ENCODE measurements at regions not wholly inside any gene's neighbourhood (a gene's known extent, or its start where the extent isn't known, plus 50 kb on each side); places are given as distances from the start of the nearest gene placed in this dataset.

DNA sequence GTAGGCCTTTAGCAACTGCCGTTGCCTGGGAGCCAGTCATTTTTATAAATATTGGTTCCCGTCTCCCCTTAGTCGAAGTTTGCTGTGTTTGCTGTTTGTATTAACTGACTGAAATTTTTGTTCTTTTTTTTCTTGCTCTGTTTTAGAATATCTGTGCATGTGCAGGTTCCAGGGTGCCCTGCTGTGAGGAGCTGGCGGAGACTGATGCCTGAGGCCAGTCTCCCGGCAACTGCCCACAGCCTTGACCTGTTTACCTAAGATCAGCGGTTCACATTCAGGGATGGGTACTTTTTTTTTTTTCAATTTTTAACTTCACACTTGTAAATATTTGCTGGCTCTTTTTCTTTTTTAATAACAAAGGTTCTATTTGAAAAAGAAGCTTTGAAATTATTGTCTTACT, 262.6 kb upstream of the ADAMTS16 start:
- Histone ChIP-seq H3K4me3 (replicated peaks; ENCODE audit: insufficient read depth, low read length) (no peak overlapping the region), H3K27ac (replicated peaks) (no peak overlapping the region), H3K27me3 (ENCODE audit: insufficient read depth, poor library complexity, severe bottlenecking) (no peaks in the 10 kb centered on the region)
- no peak for DNase-seq (ENCODE audit: low read depth in 1 of 2, low spot score in 1 of 2)
- TF ChIP-seq, protein P1, sequence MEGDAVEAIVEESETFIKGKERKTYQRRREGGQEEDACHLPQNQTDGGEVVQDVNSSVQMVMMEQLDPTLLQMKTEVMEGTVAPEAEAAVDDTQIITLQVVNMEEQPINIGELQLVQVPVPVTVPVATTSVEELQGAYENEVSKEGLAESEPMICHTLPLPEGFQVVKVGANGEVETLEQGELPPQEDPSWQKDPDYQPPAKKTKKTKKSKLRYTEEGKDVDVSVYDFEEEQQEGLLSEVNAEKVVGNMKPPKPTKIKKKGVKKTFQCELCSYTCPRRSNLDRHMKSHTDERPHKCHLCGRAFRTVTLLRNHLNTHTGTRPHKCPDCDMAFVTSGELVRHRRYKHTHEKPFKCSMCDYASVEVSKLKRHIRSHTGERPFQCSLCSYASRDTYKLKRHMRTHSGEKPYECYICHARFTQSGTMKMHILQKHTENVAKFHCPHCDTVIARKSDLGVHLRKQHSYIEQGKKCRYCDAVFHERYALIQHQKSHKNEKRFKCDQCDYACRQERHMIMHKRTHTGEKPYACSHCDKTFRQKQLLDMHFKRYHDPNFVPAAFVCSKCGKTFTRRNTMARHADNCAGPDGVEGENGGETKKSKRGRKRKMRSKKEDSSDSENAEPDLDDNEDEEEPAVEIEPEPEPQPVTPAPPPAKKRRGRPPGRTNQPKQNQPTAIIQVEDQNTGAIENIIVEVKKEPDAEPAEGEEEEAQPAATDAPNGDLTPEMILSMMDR (IDR thresholded peaks at IDR 0.05; ENCODE audit: insufficient read depth, low read length) = no peak
- TF ChIP-seq, protein P2, sequence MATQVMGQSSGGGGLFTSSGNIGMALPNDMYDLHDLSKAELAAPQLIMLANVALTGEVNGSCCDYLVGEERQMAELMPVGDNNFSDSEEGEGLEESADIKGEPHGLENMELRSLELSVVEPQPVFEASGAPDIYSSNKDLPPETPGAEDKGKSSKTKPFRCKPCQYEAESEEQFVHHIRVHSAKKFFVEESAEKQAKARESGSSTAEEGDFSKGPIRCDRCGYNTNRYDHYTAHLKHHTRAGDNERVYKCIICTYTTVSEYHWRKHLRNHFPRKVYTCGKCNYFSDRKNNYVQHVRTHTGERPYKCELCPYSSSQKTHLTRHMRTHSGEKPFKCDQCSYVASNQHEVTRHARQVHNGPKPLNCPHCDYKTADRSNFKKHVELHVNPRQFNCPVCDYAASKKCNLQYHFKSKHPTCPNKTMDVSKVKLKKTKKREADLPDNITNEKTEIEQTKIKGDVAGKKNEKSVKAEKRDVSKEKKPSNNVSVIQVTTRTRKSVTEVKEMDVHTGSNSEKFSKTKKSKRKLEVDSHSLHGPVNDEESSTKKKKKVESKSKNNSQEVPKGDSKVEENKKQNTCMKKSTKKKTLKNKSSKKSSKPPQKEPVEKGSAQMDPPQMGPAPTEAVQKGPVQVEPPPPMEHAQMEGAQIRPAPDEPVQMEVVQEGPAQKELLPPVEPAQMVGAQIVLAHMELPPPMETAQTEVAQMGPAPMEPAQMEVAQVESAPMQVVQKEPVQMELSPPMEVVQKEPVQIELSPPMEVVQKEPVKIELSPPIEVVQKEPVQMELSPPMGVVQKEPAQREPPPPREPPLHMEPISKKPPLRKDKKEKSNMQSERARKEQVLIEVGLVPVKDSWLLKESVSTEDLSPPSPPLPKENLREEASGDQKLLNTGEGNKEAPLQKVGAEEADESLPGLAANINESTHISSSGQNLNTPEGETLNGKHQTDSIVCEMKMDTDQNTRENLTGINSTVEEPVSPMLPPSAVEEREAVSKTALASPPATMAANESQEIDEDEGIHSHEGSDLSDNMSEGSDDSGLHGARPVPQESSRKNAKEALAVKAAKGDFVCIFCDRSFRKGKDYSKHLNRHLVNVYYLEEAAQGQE (IDR thresholded peaks at IDR 0.05; ENCODE audit: insufficient replicate concordance, low read depth) = no peak
- TF ChIP-seq SPI1 (IDR thresholded peaks at IDR 0.05; ENCODE audit: borderline replicate concordance, low read depth) (no peak), GABPA (IDR thresholded peaks at IDR 0.05; ENCODE audit: low read depth) (no peak), POLR2AphosphoS5 (IDR thresholded peaks at IDR 0.05; ENCODE audit: low read depth) (no peak)

DNA sequence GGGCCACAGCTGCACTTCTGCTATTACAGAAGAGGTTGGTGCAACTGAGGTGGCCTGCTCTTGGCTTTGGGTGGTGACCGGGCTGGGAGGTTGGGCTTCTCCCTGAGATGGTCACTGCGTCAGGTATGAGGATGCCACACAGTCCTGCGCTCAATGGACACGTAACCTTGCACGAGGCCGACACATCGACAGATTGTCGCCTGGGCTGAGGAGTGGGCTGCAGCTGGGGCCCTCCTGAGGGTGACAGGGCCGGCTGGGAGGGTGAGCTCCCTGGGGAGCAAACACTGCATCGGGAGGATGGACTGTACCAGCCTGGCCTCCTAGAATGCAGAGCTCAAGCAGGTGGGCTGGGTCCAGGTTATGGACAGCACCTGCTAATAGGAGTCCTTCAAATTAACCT, 261.1 kb upstream of the ADAMTS16 start:
- no peak for DNase-seq (ENCODE audit: low read depth in 1 of 2, low spot score in 1 of 2)
- Histone ChIP-seq H3K4me3 (replicated peaks; ENCODE audit: insufficient read depth, low read length) (no peak overlapping the region), H3K27me3 (ENCODE audit: insufficient read depth, poor library complexity, severe bottlenecking) (no peaks in the 10 kb centered on the region), H3K27ac (replicated peaks) (no peak overlapping the region)
- TF ChIP-seq GABPA (IDR thresholded peaks at IDR 0.05; ENCODE audit: low read depth) (no peak), SPI1 (IDR thresholded peaks at IDR 0.05; ENCODE audit: borderline replicate concordance, low read depth) (no peak), POLR2AphosphoS5 (IDR thresholded peaks at IDR 0.05; ENCODE audit: low read depth) (no peak)
- TF ChIP-seq, protein P2 (IDR thresholded peaks at IDR 0.05; ENCODE audit: insufficient replicate concordance, low read depth) = no peak
- TF ChIP-seq, protein P1 (IDR thresholded peaks at IDR 0.05; ENCODE audit: insufficient read depth, low read length) = no peak

DNA sequence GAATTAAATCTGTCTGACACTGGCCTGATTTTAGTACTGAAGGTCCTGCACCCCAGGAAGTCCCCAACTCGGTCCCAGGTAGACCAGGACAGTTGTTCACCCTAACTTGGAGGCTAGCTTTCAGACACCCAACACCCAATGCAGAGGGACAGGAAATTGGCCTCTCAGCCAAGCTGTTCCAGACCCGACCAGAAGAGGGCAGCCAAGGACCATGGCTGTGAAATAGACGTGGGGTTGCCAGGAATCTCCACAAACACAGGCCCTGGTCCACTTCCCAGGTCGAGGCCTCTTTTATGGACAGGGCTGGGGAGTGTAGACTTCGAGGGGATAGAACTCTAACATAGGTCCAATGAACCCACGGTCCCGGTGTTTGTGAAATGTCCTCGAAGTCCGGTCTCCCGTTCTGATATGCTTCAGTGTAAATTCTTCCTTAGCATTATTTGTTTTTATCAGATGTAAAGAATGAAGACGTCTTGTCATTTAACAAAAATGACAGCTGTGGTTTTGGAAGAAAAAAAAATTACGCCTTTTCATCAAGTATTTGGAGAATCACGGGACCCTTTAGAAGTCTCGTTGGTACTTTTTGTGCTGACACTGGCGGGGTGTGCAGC, 260.3 kb upstream of the ADAMTS16 start:
- DNase-seq (ENCODE audit: low read depth in 1 of 2, low spot score in 1 of 2) = peak in 1 of 2 experiments; percentile 57
- H3K27ac ChIP-seq (replicated peaks) = no peak overlapping the region
- no peaks in the 10 kb centered on the region for H3K27me3 ChIP-seq (ENCODE audit: insufficient read depth, poor library complexity, severe bottlenecking)
- TF ChIP-seq, protein P2 (IDR thresholded peaks at IDR 0.05; ENCODE audit: insufficient replicate concordance, low read depth) = no peak
- no peak for TF ChIP-seq POLR2AphosphoS5 (IDR thresholded peaks at IDR 0.05; ENCODE audit: low read depth)
- no peak for TF ChIP-seq GABPA (IDR thresholded peaks at IDR 0.05; ENCODE audit: low read depth)
- TF ChIP-seq, protein P1 (IDR thresholded peaks at IDR 0.05; ENCODE audit: insufficient read depth, low read length) = peak; percentile 58
- no peak for TF ChIP-seq SPI1 (IDR thresholded peaks at IDR 0.05; ENCODE audit: borderline replicate concordance, low read depth)
- H3K4me3 ChIP-seq (replicated peaks; ENCODE audit: insufficient read depth, low read length) = no peak overlapping the region
